HG03108 (cell line): ENCODE measurements at regions not wholly inside any gene's neighbourhood (a gene's known extent, or its start where the extent isn't known, plus 50 kb on each side); places are given as distances from the start of the nearest gene placed in this dataset.
"Not testable (repeated sequence)": the region's sequence is repeated elsewhere in the genome, so short reads cannot be mapped to it uniquely, and the experiment has no call there.

ENCODE experiments used
- ATAC-seq: cut with Tn5 transposase; IDR thresholded peaks from one replicate; pipeline ENCODE4 v1.9.1; 2021; ENCODE audit warnings: moderate library complexity; ENCODE audit not compliant: unreplicated experiment

DNA sequence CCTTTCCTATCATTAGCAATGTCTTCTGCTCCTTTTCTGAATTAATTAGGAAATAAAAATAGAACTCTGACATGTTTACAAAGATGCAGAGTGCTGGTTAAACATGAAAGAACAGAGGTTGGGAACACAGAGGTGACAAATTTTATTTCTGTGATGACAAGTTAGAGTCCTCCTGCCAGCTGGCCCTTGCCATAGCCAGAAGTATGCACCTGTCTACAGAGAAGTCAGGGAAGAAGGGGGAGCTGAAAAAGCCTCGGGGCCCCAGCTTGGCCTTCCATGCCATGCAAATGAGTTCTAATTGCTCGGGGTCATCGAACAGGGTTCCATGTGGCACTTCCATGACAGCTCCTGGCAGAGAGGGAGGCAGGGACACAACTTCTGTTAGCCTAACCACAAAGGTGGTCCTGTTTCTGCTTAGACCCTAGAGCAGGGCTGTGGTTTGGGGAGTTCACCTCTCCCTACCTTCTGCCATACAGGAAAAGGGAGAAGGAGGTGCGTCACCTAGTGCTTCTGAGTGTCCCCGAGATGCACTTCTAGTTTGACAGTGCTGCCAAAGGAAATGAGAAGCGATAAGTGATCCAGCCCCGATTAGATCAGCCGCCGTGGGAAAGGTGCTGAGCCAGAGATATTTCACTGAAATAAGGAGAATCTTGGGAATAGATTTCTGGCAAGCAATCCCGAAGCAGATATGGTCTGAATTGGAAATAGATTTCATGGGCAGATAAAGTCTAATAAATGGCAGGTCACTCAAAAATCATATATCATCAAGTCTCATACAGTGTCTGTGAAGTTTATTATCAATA, 155.8 kb upstream of the FOXN3 start:
- no peak for ATAC-seq

DNA sequence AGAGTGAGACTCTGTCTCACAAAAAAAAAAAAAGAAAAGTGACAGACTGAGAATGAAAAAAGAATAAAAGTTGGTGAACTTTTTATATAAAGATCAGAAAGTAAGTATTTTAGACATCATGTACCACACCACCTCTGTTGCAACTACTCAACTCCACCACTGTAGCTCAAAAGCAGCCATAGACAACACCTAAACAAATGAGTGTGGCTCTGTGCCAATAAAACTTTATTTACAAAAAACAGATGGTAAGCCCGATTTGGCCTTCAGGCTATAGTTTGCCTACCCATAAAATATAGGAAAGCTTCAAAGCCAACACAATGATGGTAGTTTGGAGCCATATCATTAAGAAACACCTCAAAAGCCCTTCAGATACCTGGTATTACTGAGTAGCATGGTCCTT, 154.5 kb upstream of the FOXN3 start:
- ATAC-seq, result no peak

DNA sequence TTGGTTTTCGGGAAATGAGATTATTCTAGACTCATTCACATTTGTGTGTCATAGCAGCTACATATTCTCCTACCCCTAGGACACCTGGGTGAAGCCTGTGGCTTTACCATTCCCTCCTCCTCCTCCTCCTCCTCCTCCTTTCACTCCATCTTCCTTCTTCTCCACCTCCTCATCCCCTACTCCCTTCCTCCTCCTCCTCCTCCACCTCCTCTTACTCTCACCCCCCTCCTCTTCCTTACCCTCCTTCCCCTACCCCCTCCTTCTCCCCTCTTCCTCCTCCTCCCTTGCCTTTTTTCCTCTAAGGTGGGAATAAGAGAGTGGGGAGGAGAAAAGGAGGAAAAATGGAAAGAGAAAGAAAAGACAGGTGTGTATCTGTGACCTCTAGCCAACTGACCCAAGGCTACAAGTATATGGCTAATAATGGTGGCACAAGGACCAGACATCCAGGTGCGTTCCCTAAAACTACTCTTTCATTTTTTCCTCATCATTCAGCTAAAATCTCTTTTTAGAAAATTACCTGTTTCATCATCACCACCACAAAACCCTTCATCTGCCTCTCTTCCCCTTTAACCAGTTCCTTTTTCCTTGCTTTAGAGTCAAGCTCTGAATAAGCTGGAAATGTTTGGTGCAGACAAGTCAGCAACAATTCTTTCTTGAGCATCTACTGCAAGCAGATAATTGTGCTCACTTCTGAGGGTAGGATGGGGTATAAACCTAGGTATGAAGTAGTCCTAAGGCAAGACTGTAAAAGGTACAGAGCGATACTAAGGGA, 149.8 kb upstream of the FOXN3 start:
- ATAC-seq, result no peak

DNA sequence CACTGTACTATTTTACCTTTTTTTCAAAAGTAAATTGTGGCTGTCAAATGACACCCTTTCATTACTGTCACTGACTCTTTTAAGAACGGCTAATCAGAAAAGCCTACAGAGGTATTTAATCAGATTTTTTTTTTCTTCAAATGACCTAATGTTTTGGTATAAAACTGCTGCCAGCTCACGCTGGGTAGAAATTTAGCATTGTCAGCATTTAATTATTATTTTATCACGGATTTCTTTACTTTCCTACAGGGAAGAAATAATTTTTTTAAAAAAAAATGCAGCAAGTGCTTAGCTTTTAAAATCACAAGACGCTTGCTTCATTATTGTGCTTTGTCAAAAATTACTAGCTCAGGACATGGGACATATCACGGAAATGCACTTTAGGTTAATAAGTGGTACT, 149.1 kb upstream of the FOXN3 start:
- no peak for ATAC-seq

DNA sequence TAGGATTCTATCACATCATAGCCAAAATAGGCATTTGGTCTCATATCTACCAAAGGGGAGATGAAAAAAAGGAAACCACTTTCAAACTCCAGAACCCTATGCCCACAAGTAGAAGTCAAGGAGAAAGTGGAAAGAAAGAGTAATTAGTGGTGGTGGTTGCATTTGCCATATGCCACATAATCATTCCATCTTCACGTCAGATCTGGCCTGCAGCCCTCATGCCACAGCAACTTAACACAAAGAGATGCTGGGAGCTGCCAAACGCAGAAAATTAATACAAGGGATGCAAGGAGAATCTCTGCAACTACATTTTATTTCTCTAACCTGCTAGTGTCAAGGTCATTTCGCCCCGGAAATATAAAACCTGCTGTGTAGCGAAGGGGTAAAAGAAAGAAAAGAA, 148.6 kb upstream of the FOXN3 start:
- no peak for ATAC-seq

DNA sequence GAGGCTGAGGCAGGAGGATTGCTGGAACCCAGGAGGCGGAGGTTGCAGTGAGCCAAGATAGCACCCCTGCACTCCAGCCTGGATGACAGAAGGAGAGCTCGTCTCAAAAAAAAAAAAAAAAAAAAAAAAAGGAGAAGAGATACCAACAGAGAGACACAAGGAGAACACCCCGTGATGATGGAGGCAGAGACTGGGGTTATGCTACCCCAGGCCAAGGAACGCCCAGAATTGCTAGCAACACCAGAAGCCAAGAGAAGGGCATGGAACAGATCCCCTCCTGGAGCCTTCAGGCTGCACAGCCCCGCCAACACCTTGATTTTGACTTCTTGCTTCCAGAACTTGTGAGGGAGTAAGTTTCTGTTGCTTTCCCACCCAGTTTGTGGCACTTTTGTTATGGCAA, 148.0 kb upstream of the FOXN3 start:
- no peak for ATAC-seq

DNA sequence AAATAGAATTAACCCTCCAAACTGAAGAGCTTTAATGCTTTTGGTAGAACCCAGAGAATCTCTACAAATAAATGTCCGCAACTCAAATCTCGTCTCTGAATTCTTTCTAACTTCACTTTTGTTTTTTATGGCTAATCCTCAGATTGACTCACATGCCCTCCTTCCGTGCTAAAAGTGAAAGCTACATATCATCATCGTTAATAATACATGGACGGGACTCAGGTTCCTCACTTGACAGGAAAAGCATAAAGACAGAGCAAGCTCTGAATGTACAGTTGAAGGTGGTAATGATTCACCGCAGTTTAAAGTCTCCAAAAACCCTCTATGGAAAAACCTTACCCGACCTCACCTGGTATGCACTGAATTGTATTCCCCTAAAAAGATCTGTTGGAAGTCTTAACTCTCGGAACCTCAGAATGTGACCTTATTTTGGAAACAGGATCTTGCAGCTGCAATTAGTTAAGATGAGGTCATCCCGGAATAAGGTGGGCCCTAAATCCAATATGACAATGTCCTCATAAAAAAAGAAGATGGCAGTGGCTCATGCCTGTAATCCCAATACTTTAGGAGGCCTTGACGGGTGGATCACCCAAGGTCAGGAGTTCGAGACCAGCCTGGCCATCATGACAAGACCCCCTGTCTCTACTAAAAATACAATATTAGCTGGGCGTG, 147.4 kb upstream of the FOXN3 start:
- no peak for ATAC-seq

DNA sequence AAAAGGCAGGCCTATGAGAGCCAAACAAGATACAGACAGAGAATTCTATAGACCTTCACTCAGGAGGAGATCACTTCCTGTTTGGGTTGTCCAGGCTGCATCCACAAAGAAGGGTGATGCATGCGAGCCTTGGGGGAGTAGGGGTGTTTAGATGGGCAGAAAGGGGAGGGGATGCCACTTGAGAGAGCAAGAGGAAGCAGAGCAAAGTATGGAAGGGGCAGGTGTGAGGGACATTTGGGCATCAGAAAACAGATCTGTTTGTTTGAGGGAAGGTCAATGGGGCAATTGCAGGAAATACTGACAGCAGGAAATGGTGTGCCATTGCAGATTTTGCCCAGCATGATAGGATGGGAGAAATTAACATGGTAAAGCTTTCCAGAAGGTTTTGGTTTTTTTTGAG, 146.4 kb upstream of the FOXN3 start:
- ATAC-seq, result no peak

DNA sequence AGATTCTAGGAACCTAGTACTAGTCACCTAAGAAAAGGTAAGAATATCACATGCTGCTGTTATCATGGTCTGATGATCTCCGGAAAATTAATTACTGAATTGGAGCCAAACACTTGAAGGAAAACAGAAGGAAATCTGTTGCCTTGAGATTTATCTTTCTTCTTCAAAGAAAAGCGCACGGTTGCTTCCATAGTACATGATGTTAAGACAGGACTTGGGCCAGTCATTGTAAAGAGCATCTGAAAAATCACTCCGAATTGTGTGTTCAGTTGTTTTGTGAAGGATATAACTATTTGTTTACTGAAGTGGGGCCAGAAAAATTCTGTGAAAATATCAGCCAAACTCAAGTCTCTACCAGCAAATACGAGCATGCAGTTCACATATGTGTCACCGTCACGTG, 134.9 kb upstream of the FOXN3 start:
- no peak for ATAC-seq

DNA sequence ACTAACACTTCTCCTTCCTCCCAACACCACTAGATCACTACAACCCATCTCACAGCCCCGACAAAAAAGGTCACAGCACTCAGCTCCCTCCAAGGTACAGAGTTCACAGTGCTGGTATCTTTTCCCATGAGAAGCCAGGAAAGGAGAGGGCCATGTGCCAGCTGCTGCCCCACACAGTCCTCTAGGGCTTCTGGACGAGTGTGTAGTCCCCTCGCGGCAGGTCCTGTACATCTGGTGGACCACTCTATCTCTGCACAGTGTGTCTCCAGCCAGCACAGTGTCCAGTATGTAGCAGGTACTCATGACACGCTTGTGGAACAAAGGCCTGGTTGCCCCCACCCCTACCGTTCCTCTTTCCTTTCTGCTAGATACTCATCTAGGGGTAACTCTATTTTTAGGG, 134.4 kb upstream of the FOXN3 start:
- no peak for ATAC-seq

DNA sequence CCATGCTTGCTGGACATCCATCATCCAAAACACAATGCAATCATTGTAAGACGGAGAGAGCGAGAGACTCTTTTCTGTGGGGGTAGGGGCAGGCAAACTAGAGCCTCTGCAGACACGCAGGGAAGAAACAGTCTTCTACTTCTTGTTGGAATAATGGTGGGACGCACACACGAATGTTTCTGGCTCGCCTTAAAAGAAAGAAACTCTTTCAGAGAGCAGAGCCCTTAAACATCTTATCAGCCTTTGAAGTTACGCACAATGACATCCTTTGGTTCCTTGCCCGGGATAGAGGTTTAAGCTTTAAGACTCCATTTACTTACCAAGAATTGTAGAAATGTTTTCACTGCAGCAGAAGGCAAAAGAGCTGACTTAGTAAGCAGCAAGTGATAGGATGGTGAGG, 133.8 kb upstream of the FOXN3 start:
- no peak for ATAC-seq

DNA sequence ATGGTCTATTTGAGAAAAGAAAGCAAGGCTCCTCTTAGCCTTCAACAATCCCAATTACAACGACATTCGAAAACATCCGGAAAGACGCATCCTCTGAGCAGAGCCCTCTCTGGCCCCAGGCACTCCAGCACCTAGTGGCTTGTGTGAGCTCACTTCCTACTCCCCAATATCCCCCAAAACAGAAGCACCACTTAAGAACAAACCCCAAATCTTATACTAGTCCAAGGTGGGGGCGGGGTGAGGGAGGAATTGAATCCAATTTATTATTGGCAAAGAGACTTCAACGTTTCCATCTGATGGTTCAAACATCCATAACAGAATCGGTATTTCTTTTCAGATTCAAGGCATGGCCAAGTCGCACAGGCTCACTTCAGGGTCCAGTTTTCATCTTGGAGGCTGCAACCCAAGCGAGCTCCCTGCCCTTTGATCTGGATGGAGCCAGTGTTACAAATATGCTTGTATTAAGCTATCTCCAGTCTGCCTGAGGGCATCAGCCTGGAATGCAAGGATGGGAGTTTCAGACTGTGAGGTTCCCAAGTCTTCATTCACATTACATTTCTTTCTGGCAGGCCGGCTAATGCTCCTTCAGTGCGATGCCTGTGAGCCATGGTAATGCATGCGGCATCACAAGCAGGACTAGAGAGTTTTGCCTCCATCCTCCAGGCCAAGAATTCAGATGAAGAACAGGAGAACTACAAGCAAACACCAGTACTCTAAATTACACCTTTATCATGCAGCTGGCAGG, 132.5 kb upstream of the FOXN3 start:
- no peak for ATAC-seq

DNA sequence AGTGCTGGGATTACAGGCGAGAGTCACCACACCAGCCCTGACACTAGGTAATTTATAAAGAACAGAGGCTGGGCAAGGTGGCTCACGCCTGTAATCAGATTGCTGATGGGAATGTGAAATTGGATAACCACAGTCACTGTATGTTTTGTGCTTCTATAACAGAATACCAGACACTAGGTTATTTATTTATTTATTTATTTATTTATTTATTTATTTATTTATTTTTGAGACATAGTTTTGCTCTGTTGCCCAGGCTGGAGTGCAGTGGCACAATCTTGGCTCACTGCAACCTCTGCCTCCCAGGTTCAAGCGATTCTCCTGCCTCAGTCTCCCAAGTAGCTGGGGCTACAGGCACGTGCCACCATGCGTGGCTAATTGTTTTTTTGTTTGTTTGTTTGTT, 130.0 kb upstream of the FOXN3 start:
- not testable (repeated sequence) for ATAC-seq

DNA sequence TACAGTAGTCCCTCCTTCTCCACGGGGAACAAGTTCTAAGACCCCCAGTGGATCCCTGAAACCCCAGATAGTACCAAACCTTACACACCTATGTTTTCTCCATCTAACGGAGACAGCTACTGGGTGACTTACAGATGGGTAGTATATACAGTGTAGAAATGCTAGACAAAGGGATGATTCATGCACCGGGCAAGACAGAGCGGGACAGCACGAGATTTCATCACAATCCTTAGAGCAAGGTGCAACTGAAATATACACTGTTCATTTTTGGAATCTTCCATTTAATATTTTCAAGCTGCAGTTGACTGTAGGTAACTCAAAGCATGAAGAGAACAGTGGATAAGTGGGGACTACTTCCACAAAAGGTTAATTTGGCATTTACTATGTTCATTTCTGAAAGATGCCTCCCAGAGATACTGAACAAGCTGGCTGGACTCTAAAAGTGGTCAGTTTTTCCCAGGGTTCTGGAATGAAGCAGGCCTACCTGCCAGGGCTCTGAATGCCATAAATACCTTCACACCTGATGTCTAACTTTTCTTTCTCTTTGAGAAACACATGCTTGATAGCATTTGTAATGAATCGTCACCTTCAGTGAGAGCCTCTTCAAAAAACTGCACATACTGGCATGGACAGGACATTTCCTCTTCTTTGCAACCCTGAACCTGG, 127.7 kb upstream of the FOXN3 start:
- no peak for ATAC-seq

DNA sequence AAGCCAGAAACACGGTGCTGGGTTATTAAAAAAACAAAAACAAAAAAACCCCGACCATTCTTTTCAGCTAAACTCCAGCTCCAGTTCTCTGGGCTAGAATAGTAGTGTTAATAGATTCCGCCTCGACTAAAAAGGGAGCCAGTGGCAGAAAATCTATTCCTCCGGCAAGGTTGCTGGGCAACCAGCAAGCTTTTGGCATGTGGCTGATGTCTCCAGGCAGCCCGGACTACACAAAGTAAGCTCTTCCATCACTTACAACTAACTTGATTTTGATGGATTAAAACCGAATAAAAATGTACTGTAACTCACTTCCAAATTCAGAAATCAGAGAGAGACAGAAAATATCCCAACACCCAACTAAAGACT, 126.4 kb upstream of the FOXN3 start:
- ATAC-seq, result no peak

DNA sequence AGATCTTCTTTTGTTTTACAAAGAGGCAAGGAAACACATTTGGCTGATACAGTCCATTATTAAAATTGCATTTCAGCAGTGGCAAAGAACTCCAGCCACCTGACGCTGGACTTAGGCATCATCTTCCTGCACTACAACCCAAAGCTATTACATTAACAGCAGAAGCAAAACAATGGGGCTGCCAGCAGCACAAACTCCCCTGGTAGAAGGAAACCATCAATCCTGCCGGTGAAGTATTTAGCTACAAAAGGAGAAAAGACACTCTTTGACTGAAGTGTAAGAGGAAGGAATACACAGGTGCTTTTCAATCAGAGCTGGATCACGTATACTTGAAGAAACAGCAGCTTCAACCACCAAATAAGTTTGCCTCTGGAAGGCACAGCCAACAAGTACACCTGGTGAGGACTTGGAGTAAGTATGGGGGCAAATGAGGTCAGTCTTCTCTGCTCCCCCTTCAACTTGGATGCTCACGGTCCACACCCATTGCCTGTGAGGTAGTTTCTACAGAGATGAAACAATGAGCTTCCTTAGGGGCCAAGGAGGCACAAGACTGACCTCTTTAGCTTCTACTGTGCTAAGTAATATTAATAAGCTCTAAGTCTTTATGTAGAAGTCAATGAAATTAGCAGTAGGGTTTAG, 125.9 kb upstream of the FOXN3 start:
- no peak for ATAC-seq

DNA sequence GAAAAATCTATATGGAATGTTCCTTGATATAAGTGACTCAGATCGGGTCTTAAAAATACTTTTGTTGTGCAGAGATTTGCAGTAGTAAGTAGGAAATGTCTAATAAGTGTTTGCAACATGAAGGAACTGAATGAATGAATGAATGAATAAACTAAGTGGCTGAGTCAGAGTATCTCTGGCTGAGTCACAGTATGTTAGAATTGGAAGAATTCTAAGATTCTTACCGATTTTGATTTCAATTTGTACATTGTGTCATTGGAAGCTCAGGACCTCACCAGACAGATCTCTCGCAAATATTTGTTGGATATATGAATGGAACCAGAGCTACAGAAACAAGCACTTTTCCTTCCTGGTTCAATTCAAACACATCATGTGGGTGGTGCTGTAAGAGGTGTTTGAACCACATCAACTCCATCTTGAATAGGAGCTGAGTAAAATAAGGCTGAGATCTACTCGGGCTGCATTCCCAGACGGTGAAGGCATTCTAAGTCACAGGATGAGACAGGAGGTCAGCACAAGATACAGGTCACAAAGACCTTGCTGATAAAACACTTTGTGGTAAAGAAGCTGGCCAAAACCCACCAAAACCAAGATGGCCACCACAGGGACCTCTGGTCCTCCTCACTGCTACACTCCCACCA, 123.9 kb upstream of the FOXN3 start:
- no peak for ATAC-seq

DNA sequence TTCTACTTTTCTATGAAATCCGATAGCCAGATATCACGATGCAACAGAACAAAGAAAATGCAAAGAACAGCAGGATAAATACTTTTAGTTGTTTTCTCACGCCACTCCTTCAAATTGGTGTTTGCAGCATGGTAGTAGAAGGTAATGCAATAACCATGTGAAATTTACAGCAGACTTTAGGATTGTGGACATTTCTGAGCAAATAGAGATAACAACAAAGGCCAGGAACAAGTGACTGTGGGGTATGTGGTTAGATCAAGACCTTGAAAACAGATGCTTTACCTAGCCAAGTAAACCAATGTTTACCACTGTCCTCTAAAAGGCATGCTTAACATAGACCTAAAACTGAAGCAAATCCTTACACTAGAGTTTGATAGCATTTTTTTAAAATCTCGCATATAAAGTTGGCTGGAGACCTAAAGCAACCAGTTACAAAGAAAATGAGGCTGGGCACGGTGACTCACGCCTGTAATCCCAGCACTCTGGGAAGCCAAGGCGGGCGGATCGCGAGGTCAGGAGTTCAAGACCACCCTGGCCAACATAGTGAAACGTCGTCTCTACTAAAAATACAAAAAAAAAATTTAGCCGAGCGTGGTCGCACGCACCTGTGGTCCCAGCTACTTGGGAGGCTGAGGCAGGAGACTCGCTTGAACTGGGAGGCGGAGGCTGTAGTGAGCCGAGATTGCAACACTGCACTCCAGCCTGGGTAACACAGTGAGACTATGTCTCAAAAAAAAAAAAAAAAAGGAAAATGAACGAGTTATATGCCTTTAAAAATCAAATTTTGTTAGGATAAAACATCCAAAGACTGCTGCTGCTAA, 123.2 kb upstream of the FOXN3 start:
- ATAC-seq, result no peak

DNA sequence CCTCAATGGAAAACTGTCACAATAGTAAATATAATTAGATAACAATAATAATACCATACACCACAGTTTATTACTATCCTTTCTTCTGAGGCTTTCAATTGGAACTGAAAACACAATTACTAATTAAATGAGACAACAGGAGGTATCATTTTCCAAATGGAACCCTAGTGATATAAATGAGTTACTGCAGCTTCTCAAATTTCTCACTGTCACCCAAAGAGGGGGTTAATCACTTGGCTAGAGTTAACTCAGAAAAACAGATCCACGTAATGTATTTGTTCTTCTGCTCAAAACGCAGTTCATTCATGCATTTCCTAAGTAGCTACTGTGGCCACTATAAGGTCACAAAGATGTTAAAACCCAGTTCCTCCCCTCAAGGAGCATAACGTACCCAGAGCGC, 120.9 kb upstream of the FOXN3 start:
- ATAC-seq, result no peak
